GM12878 (cell line): ENCODE measurements at regions not wholly inside any gene's neighbourhood (a gene's known extent, or its start where the extent isn't known, plus 50 kb on each side); places are given as distances from the start of the nearest gene placed in this dataset.

Experiments
- ATAC-seq: fragments of 200-7000 bp; cut with Tn5 transposase; 3 replicates; pipeline ENCODE4 v1.9.1; 2020; ENCODE audit warnings: mild to moderate bottlenecking, moderate library complexity
- BruUV-seq: library from RNA; stranded (reverse); fragments of 400-500 nt; replicated peaks from 2 replicates; lab custom pipeline; 2021; lab: Mats Ljungman, UMichigan
- CTCF ChIA-PET: fragments of 300-600 bp; sonication (Branson Sonifier 250); formaldehyde crosslinking; extraction: SDS; loops from one replicate; lab custom pipeline; 2021; ENCODE audit warnings: inconsistent platforms; lab: Yijun Ruan, JAX
- POLR2A ChIA-PET: fragments of 350-600 bp; formaldehyde crosslinking; extraction: SDS; loops from one replicate; lab custom pipeline; 2021; ENCODE audit warnings: inconsistent platforms; lab: Charles Lee
- RAD21 ChIA-PET: fragments of 300-600 bp; sonication (Branson Sonifier 250); formaldehyde crosslinking; loops from one replicate; lab custom pipeline; 2023; ENCODE audit warnings: antibody characterized with exemption; ENCODE audit not compliant: unreplicated experiment; lab: Charles Lee
- SMC1A ChIA-PET: fragments of 300-600 bp; sonication (Branson Sonifier 250); formaldehyde crosslinking; loops from one replicate; lab custom pipeline; 2023; ENCODE audit not compliant: unreplicated experiment, uncharacterized antibody; lab: Charles Lee
- DNase-seq: peaks from one replicate; pipeline ENCODE4 v3.0.0-alpha.2; 2011; ENCODE audit warnings: low read depth, low spot score
- FAIRE-seq: peaks from 3 replicates; lab custom pipeline; 2011; peaks lifted over from hg19 to GRCh38; lab: Jason Lieb, UNC
- H2AFZ ChIP-seq: 2 replicates; pipeline ENCODE4 v1.6.0; 2011; ENCODE audit warnings: low read depth, low read length, control low read depth; ENCODE audit not compliant: control insufficient read depth
- H3K27ac ChIP-seq: 2 replicates; pipeline ENCODE4 v1.5.1; 2011; ENCODE audit warnings: control low read depth; ENCODE audit not compliant: control insufficient read depth, insufficient read depth
- H3K27me3 ChIP-seq, 2 experiments: replicated peaks in 1 of 2; 2 replicates each; pipeline versions ENCODE4 v1.6.0 to v1.6.1; 2011; ENCODE audit warnings: low read length in 1 of 2; ENCODE audit not compliant: control insufficient read depth in 2 of 2, insufficient read depth in 2 of 2
- H3K36me3 ChIP-seq, 2 experiments: 2 replicates each; pipeline ENCODE4 v1.5.1; 2011; ENCODE audit warnings: low read length in 1 of 2; ENCODE audit not compliant: control insufficient read depth in 2 of 2, insufficient read depth in 2 of 2
- H3K4me1 ChIP-seq: 2 replicates; pipeline ENCODE4 v1.6.1; 2011; ENCODE audit warnings: mild to moderate bottlenecking, low read length, moderate library complexity, mixed read lengths; ENCODE audit not compliant: control insufficient read depth, insufficient read depth
- H3K4me2 ChIP-seq: 2 replicates; pipeline ENCODE4 v1.6.0; 2011; ENCODE audit warnings: control low read depth; ENCODE audit not compliant: control insufficient read depth, insufficient read depth
- H3K4me3 ChIP-seq: fragments of 200-600 bp; sonication (generic); 2 replicates; pipeline ENCODE4 v1.5.1; 2016
- H3K79me2 ChIP-seq: 2 replicates; pipeline ENCODE4 v1.6.0; 2011; ENCODE audit warnings: low read length; ENCODE audit not compliant: control insufficient read depth, insufficient read depth
- H3K9ac ChIP-seq: 2 replicates; pipeline ENCODE4 v1.8.0; 2011; ENCODE audit warnings: low read length, control low read depth, mixed read lengths; ENCODE audit not compliant: control insufficient read depth, insufficient read depth
- H3K9me3 ChIP-seq: replicated peaks from 3 replicates; pipeline ENCODE4 v1.5.1; 2011; ENCODE audit warnings: mild to moderate bottlenecking, low read length; ENCODE audit not compliant: control insufficient read depth, insufficient read depth
- H4K20me1 ChIP-seq: 2 replicates; pipeline ENCODE4 v1.6.0; 2011; ENCODE audit not compliant: control insufficient read depth, insufficient read depth
- ATF7 ChIP-seq: fragments of 450-650 bp; IDR thresholded peaks from 2 replicates; pipeline ENCODE4 v1.6.1; 2016; ENCODE audit warnings: low read depth, mild to moderate bottlenecking
- EED ChIP-seq: sonication (generic); IDR thresholded peaks from 2 replicates; pipeline ENCODE4 v1.6.1; 2016; ENCODE audit warnings: antibody characterized with exemption, low read depth
- HDAC6 ChIP-seq: fragments of 200-600 bp; sonication (generic); IDR thresholded peaks from one replicate; pipeline ENCODE4 v1.8.0; 2017; ENCODE audit warnings: antibody characterized with exemption; ENCODE audit not compliant: unreplicated experiment
- HSF1 ChIP-seq: fragments of 150-350 bp; IDR thresholded peaks from 2 replicates; pipeline ENCODE4 v1.6.1; 2014; ENCODE audit warnings: mild to moderate bottlenecking, low read depth, low read length
- MEF2B ChIP-seq: fragments of 450-650 bp; IDR thresholded peaks from 2 replicates; pipeline ENCODE4 v1.6.1; 2018; ENCODE audit warnings: mild to moderate bottlenecking, moderate library complexity; ENCODE audit not compliant: partially characterized antibody, poor library complexity, severe bottlenecking
- POLR2AphosphoS2 ChIP-seq: IDR thresholded peaks from 2 replicates; pipeline ENCODE4 v1.6.1; 2011; ENCODE audit warnings: low read depth, mild to moderate bottlenecking, low read length, improper control_type of control experiment, moderate library complexity
- PRDM15 ChIP-seq: fragments of 450-650 bp; formaldehyde crosslinking; IDR thresholded peaks from 2 replicates; pipeline ENCODE4 v1.4.0; 2020; ENCODE audit warnings: mild to moderate bottlenecking, moderate library complexity
- RB1 ChIP-seq: fragments of 450-650 bp; formaldehyde crosslinking; IDR thresholded peaks from 2 replicates; pipeline ENCODE4 v1.6.1; 2017; ENCODE audit warnings: mild to moderate bottlenecking, borderline replicate concordance
- RCOR1 ChIP-seq: conservative IDR thresholded peaks from 2 replicates; pipeline ENCODE4 v1.6.1; 2012; ENCODE audit warnings: low read depth, low read length, improper control_type of control experiment
- SIX5 ChIP-seq: IDR thresholded peaks from 2 replicates; pipeline ENCODE4 v1.6.1; 2011; ENCODE audit warnings: mild to moderate bottlenecking, low read depth, low read length, moderate library complexity; ENCODE audit not compliant: severe bottlenecking
- SREBF2 ChIP-seq: IDR thresholded peaks from 2 replicates; pipeline ENCODE4 v1.6.1; 2012; ENCODE audit warnings: mild to moderate bottlenecking, low read length
- TAF1 ChIP-seq: IDR thresholded peaks from 2 replicates; pipeline ENCODE4 v1.6.1; 2011; ENCODE audit warnings: mild to moderate bottlenecking, low read depth, low read length, borderline replicate concordance
- WGBS: methylation state at CpG from one replicate; pipeline ENCODE4 v1.1.6; 2016; ENCODE audit warnings: low lambda C conversion rate; ENCODE audit not compliant: insufficient replicate concordance, insufficient coverage; ENCODE audit errors: missing lambda C conversion rate; 5-methylcytosine and 5-hydroxymethylcytosine counted together
- in situ Hi-C: fragments of 300-500 bp; cut with MboI; formaldehyde crosslinking; loops from 9 replicates; pipeline ENCODE4 v1.14.3; 2018; ENCODE audit warnings: mixed read lengths
- intact Hi-C: fragments of 100-400 bp; cut with micrococcal nuclease; formaldehyde crosslinking; loops from one replicate; pipeline ENCODE4 v1.14.2; 2022; ENCODE audit not compliant: unreplicated experiment
- TF ChIP-seq, protein P1 (sequence below): fragments of 450-650 bp; IDR thresholded peaks from 2 replicates; pipeline ENCODE4 v1.6.1; 2017; ENCODE audit warnings: mild to moderate bottlenecking

- no peak for TF ChIP-seq PRDM15 (CRISPR knock-in tag)
- TF ChIP-seq POLR2AphosphoS2, result no peak
- TF ChIP-seq EED, result no peak
These were observed 335.1 kb downstream of the BTBD3 start (continued) for GRCh38 chr20:12252793-12253192.

GRCh38 chr20:12255461-12255970 lies 337.8 kb downstream of the BTBD3 start:
- Histone ChIP-seq H3K79me2 (no peaks in the 10 kb centered on the region), H3K4me1 (no peaks in the 10 kb centered on the region), H3K4me2 (no peak overlapping the region), H2AFZ (no peak overlapping the region), H3K9me3 (no peaks in the 10 kb centered on the region), H3K4me3 (no peak overlapping the region), H3K27ac (no peak overlapping the region), H3K9ac (no peak overlapping the region), H3K36me3 (no peaks in the 10 kb centered on the region), H4K20me1 (no peaks in the 10 kb centered on the region), H3K27me3 (no peaks in the 10 kb centered on the region)
- BruUV-seq, result no TSS peak
- ChIA-PET SMC1A (interaction anchor here (1.0 to 1.4 kb wide), 2 partner anchors 242 to 343 kb away, joined by 3 to 5 read pairs; no protein-coding TSS in a partner anchor), POLR2A (no interaction called here), CTCF (interaction anchor here (1.0 kb wide), 1 partner anchor 242 kb away, joined by 7 read pairs; no protein-coding TSS in a partner anchor), RAD21 (no interaction called here)
- no peak for DNase-seq
- intact Hi-C loops, result no loop called here
- 0% methylated on average over 3 of the region's 3 CpGs for WGBS
- FAIRE-seq, result no peak
- in situ Hi-C loops, result no loop called here
- ATAC-seq, result no peak
- TF ChIP-seq, protein P1, sequence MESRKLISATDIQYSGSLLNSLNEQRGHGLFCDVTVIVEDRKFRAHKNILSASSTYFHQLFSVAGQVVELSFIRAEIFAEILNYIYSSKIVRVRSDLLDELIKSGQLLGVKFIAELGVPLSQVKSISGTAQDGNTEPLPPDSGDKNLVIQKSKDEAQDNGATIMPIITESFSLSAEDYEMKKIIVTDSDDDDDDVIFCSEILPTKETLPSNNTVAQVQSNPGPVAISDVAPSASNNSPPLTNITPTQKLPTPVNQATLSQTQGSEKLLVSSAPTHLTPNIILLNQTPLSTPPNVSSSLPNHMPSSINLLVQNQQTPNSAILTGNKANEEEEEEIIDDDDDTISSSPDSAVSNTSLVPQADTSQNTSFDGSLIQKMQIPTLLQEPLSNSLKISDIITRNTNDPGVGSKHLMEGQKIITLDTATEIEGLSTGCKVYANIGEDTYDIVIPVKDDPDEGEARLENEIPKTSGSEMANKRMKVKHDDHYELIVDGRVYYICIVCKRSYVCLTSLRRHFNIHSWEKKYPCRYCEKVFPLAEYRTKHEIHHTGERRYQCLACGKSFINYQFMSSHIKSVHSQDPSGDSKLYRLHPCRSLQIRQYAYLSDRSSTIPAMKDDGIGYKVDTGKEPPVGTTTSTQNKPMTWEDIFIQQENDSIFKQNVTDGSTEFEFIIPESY, result no peak
- TF ChIP-seq MEF2B (no peak), SIX5 (no peak), ATF7 (no peak), RCOR1 (no peak), TAF1 (no peak), SREBF2 (no peak), RB1 (no peak), HDAC6 (no peak), HSF1 (no peak)
